GM12878 (cell line): ENCODE measurements at regions not wholly inside any gene's neighbourhood (a gene's known extent, or its start where the extent isn't known, plus 50 kb on each side); places are given as distances from the start of the nearest gene placed in this dataset.
"Not testable (repeated sequence)": the region's sequence is repeated elsewhere in the genome, so short reads cannot be mapped to it uniquely, and the experiment has no call there.

Experiments used
- CTCF ChIP-seq, 3 experiments: IDR thresholded peaks in 2 of 3; conservative IDR thresholded peaks in 1 of 3; 2 replicates each; pipeline ENCODE4 v1.5.1; 2011; ENCODE audit warnings: low read depth in 3 of 3, low read length in 3 of 3, mild to moderate bottlenecking in 3 of 3, control low read depth in 2 of 3, moderate library complexity in 2 of 3, inconsistent platforms in 1 of 3, mixed read lengths in 1 of 3; ENCODE audit not compliant: control insufficient read depth in 2 of 3, insufficient read depth in 1 of 3; ENCODE audit errors: extremely low read depth in 1 of 3
- E2F8 ChIP-seq: fragments of 450-650 bp; IDR thresholded peaks from 2 replicates; pipeline ENCODE4 v1.6.1; 2018; ENCODE audit warnings: mild to moderate bottlenecking, low read depth, moderate library complexity; ENCODE audit not compliant: partially characterized antibody
- EZH2 ChIP-seq: IDR thresholded peaks from 2 replicates; pipeline ENCODE4 v1.6.1; 2012; ENCODE audit warnings: low read depth, mild to moderate bottlenecking, control low read depth, inconsistent platforms, low read length, borderline replicate concordance; ENCODE audit not compliant: control insufficient read depth
- KDM1A ChIP-seq: fragments of 200-600 bp; sonication (generic); IDR thresholded peaks from 2 replicates; pipeline ENCODE4 v1.6.1; 2016; ENCODE audit warnings: borderline replicate concordance
- MAX ChIP-seq: IDR thresholded peaks from 2 replicates; pipeline ENCODE4 v1.6.1; 2012; ENCODE audit warnings: low read depth, low read length, improper control_type of control experiment
- MTA3 ChIP-seq: IDR thresholded peaks from 2 replicates; pipeline ENCODE4 v1.6.1; 2012; ENCODE audit warnings: low read length, inconsistent platforms, borderline replicate concordance
- NFYB ChIP-seq: IDR thresholded peaks from 2 replicates; pipeline ENCODE4 v1.6.1; 2011; ENCODE audit warnings: low read depth, mild to moderate bottlenecking, low read length, improper control_type of control experiment, moderate library complexity; ENCODE audit not compliant: insufficient read depth
- NRF1 ChIP-seq: conservative IDR thresholded peaks from 2 replicates; pipeline ENCODE4 v1.6.1; 2011; ENCODE audit warnings: mild to moderate bottlenecking, low read depth, low read length, improper control_type of control experiment
- POLR2AphosphoS5 ChIP-seq: IDR thresholded peaks from 2 replicates; pipeline ENCODE4 v1.6.1; 2011; ENCODE audit warnings: mild to moderate bottlenecking, low read length, inconsistent platforms
- RAD21 ChIP-seq: IDR thresholded peaks from 2 replicates; pipeline ENCODE4 v1.6.1; 2011; ENCODE audit warnings: mild to moderate bottlenecking, low read depth, low read length, moderate library complexity; ENCODE audit not compliant: insufficient read depth
- SP1 ChIP-seq: IDR thresholded peaks from one replicate; pipeline ENCODE4 v1.6.1; 2011; ENCODE audit warnings: low read depth, low read length
- YBX1 ChIP-seq: fragments of 450-650 bp; IDR thresholded peaks from 2 replicates; pipeline ENCODE4 v1.6.1; 2016; ENCODE audit warnings: antibody characterized with exemption

- not testable (repeated sequence) for TF ChIP-seq KDM1A, EZH2, E2F8, NRF1, YBX1, POLR2AphosphoS5, MAX, MTA3, SP1, NFYB
- TF ChIP-seq CTCF (IDR thresholded peaks at IDR 0.05 in 2 of 3, conservative IDR thresholded peaks at IDR 0.05 in 1 of 3; ENCODE audit: control insufficient read depth in 2 of 3, extremely low read depth in 1 of 3, insufficient read depth in 1 of 3, low read depth in 3 of 3, low read length in 3 of 3) = peak in 2 of 3 experiments; percentile 4 to 23; a peak in 1 of 6 replicates
- peak; percentile 29 for TF ChIP-seq RAD21
These were observed 72.8 kb upstream of the SORL1 start for GRCh38 chr11:121379145-121379810.
